NCI-H524 (cell line): ENCODE measurements at regions not wholly inside any gene's neighbourhood (a gene's known extent, or its start where the extent isn't known, plus 50 kb on each side); places are given as distances from the start of the nearest gene placed in this dataset.

Experiments
- DNase-seq, 2 experiments: peaks; one replicate each; lab custom pipeline; 2025; lab: John Stamatoyannopoulos, UW

GRCh38 chr1:117803318-117803717 is 126.1 kb downstream of the GDAP2 start:
- DNase-seq: no peak

- no peak for DNase-seq
These were observed 119.7 kb downstream of the GDAP2 start for GRCh38 chr1:117809764-117810163.

- DNase-seq: no peak
These were observed 118.9 kb downstream of the GDAP2 start for GRCh38 chr1:117810553-117810952.

- no peak for DNase-seq
These were observed 116.4 kb downstream of the GDAP2 start for GRCh38 chr1:117812869-117813511.
